Lung (tissue), 11 donors: ENCODE measurements at regions not wholly inside any gene's neighbourhood (a gene's known extent, or its start where the extent isn't known, plus 50 kb on each side); places are given as distances from the start of the nearest gene placed in this dataset.

Experiments
- ATAC-seq: fragments of 200-7000 bp; cut with Tn5 transposase; one replicate; pipeline ENCODE4 v1.9.1; 2020; ENCODE audit warnings: moderate number of reproducible peaks; ENCODE audit not compliant: insufficient read depth, low FRiP score
- DNase-seq, 3 donors: peaks; one replicate each; pipeline ENCODE4 v3.0.0-alpha.2; 2013 to 2017
- H3K27ac ChIP-seq, 2 donors: one replicate each; pipeline ENCODE4 v1.5.1; 2013; ENCODE audit warnings: mild to moderate bottlenecking in 2 of 2, moderate library complexity in 2 of 2, control low read depth in 1 of 2, inconsistent platforms in 1 of 2, low read depth in 1 of 2, low read length in 1 of 2
- H3K27me3 ChIP-seq, 3 donors: one replicate each; pipeline ENCODE4 v1.5.1; 2013; ENCODE audit warnings: low read length in 2 of 3; ENCODE audit not compliant: control insufficient read depth in 3 of 3, insufficient read depth in 3 of 3
- H3K36me3 ChIP-seq, 4 donors: one replicate each; pipeline ENCODE4 v1.5.1; 2013; ENCODE audit warnings: low read length in 4 of 4, mild to moderate bottlenecking in 1 of 4, moderate library complexity in 1 of 4; ENCODE audit not compliant: control insufficient read depth in 4 of 4, insufficient read depth in 4 of 4
- H3K4me1 ChIP-seq, 5 donors: one replicate each; pipeline ENCODE4 v1.5.1; 2013; ENCODE audit warnings: low read length in 5 of 5, mild to moderate bottlenecking in 2 of 5, moderate library complexity in 1 of 5; ENCODE audit not compliant: control insufficient read depth in 5 of 5, insufficient read depth in 5 of 5
- H3K4me3 ChIP-seq: one replicate; pipeline ENCODE4 v1.5.1; 2013; ENCODE audit warnings: mild to moderate bottlenecking, control low read depth, moderate library complexity
- H3K9ac ChIP-seq, 2 donors: one replicate each; pipeline ENCODE4 v1.5.1; 2013; ENCODE audit warnings: low read length in 2 of 2, control low read depth in 1 of 2; ENCODE audit not compliant: insufficient read depth in 1 of 2
- H3K9me3 ChIP-seq, 4 donors: one replicate each; pipeline ENCODE4 v1.5.1; 2013; ENCODE audit warnings: low read length in 3 of 4, mild to moderate bottlenecking in 1 of 4, moderate library complexity in 1 of 4; ENCODE audit not compliant: control insufficient read depth in 4 of 4, insufficient read depth in 3 of 4
- CTCF ChIP-seq: IDR thresholded peaks from 2 replicates; pipeline ENCODE4 v1.5.1; 2012; ENCODE audit warnings: mild to moderate bottlenecking; ENCODE audit errors: control extremely low read depth, extremely low read depth
- WGBS, 2 donors: extraction: QIAGEN DNeasy Blood & Tissue Kit; methylation state at CpG; one replicate each; pipeline ENCODE4 v1.1.7; 2013; 5-methylcytosine and 5-hydroxymethylcytosine counted together
- donor health status: control.
- donor health status: control.
- donor health status: Bipolar disorder and iron deficiency.
- donor health status: healthy.
- donor health status: DM: yes; HTN: yes; CAD: no.

- H3K4me1 ChIP-seq = no peaks in the 10 kb centered on the region
- TF ChIP-seq CTCF = no peak
- DNase-seq = peak in 1 of 3 donors; percentile 5
- WGBS, 2 donors = 85 to 89% methylated on average over 5 of the region's 5 CpGs
- H3K27ac ChIP-seq = no peak overlapping the region
- no peaks in the 10 kb centered on the region for H3K9me3 ChIP-seq
- no peak for ATAC-seq
- H3K9ac ChIP-seq = no peak overlapping the region
- H3K4me3 ChIP-seq = no peak overlapping the region
- H3K27me3 ChIP-seq = no peaks in the 10 kb centered on the region
- H3K36me3 ChIP-seq = no peaks in the 10 kb centered on the region
Observed at GRCh38 chr3:82927309-82928253, 1166.1 kb upstream of the GBE1 start.

GRCh38 chr3:82891028-82891427 is 1129.6 kb upstream of the GBE1 start:
- Histone ChIP-seq H3K9ac (no peak overlapping the region), H3K27ac (no peak overlapping the region), H3K9me3 (no peaks in the 10 kb centered on the region), H3K4me3 (no peak overlapping the region), H3K27me3 (no peaks in the 10 kb centered on the region), H3K4me1 (no peaks in the 10 kb centered on the region), H3K36me3 (no peaks in the 10 kb centered on the region)
- DNase-seq = no peak
- no peak for ATAC-seq
- WGBS, 2 donors = 72 to 87% methylated on average over 3 of the region's 3 CpGs
- TF ChIP-seq CTCF = no peak

GRCh38 chr3:82883072-82883471 is 1121.6 kb upstream of the GBE1 start:
- no peak for DNase-seq
- Histone ChIP-seq H3K9ac (no peak overlapping the region), H3K36me3 (no peaks in the 10 kb centered on the region), H3K4me1 (no peaks in the 10 kb centered on the region), H3K9me3 (no peaks in the 10 kb centered on the region), H3K27ac (no peak overlapping the region), H3K27me3 (no peaks in the 10 kb centered on the region), H3K4me3 (no peak overlapping the region)
- TF ChIP-seq CTCF = no peak
- WGBS, 2 donors = 82 to 88% methylated on average over 2 of the region's 2 CpGs
- no peak for ATAC-seq
